GM18907 (cell line): ENCODE measurements at regions not wholly inside any gene's neighbourhood (a gene's known extent, or its start where the extent isn't known, plus 50 kb on each side); places are given as distances from the start of the nearest gene placed in this dataset.
"Not testable (repeated sequence)": the region's sequence is repeated elsewhere in the genome, so short reads cannot be mapped to it uniquely, and the experiment has no call there.

ENCODE experiments used
- ATAC-seq: cut with Tn5 transposase; IDR thresholded peaks from one replicate; pipeline ENCODE4 v1.9.1; 2021; ENCODE audit warnings: mild to moderate bottlenecking, moderate library complexity; ENCODE audit not compliant: unreplicated experiment

GRCh38 chr6:15081447-15081846 is 164.4 kb upstream of the JARID2 start:
- no peak for ATAC-seq

- ATAC-seq, result no peak
Observed at GRCh38 chr6:15082708-15083107, 163.2 kb upstream of the JARID2 start.

DNA sequence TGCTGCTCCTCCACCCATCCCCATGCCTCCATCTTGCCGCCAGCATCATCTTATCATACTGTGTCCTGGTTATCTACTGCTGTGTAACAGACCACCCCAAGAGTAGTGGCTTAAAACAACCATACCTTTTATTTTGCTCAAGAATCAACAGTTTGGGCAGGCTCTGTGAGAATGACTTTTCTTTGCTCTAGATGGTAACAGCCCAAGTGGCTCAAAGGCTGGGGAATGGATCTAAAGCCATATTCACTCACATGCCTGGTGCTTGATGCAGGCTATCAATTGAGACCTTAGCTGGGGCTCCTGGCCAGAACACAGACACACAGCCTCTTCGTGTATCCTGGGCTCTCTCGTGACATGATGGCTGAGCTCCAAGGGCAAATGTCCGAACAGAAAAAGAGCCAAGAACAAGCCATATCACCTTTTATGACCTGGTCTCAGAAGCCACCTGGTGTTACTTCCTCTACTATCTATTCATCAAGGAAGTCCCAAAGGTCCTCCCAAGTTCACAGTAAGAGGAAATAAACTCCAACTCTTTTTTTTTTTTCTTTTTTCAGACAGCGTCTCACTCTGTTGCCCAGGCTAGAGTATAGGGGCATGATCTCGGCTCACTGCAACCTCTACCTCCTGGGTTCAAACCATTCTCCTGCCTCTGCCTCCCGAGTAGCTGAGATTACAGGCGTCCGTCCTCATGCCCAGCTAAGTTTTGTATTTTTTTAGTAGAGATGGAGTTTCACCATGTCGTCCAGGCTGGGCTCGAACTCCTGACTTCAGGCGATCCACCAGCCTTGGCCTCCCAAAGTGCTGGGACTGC is 159.3 kb upstream of the JARID2 start:
- ATAC-seq, result no peak

GRCh38 chr6:15087186-15087589 is 158.7 kb upstream of the JARID2 start:
- ATAC-seq, result no peak

DNA sequence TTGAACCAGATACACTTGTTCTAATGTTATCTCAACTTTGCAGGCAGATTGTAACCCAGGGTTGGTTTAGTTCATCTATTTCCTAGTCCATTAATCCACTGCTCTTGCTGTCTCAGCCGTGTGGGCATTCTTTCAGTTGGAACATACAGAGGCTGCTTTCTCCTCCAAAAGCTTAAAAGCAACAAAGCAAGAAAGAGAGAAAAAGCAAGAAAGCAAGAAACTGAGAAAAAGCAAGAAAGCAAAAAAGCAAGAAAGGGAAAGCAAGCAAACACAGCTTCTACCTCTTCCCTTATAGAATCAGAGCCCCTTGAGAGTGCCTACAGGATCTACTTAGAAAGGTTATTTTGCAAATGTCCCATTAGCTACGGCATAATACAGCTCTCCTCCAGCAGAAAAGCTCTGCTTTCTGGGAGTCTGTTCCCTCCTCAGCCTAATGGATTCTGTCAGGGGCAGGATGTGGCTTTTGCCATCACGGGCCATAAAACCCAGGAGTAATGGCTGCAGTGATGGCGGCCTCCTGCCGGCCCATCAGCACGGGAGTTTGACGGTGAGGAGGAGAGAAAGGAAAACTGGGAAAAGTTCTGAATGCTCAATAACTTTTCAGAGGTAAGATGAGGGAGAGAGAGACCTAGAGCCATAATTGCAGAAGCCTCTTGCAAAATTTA is 156.8 kb upstream of the JARID2 start:
- ATAC-seq, result no peak

GRCh38 chr6:15089569-15090144 is 156.2 kb upstream of the JARID2 start:
- no peak for ATAC-seq

- ATAC-seq, result no peak
Observed at GRCh38 chr6:15090145-15090579, 155.7 kb upstream of the JARID2 start.

DNA sequence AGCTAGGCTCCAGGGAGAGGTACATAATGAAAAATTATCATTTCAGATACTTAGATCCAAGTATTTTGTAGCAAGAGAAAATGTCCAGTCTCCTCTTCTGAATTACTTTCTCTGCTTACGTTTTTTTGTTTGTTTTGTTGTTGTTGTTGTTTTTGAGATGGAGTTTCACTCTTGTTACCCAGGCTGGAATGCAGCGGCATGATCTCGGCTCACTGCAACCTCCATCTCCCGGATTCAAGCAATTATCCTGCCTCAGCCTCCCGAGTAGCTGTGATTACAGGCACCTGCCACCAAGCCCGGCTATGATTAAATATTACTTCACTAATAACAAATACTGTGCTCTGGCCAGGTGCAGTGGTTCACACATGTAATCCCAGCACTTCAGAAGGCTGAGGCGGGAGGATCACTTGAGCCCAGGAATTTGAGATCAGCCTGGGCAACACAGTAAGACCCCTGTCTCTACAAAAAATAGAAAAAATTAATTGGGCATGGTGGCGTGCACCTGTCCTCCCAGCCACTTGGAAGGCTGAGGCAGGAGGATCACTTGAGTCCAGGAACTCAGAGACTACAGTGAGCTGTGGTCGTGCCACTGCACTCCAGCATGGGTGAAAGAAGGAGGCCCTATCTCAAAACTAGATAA is 155.0 kb upstream of the JARID2 start:
- ATAC-seq, result no peak

DNA sequence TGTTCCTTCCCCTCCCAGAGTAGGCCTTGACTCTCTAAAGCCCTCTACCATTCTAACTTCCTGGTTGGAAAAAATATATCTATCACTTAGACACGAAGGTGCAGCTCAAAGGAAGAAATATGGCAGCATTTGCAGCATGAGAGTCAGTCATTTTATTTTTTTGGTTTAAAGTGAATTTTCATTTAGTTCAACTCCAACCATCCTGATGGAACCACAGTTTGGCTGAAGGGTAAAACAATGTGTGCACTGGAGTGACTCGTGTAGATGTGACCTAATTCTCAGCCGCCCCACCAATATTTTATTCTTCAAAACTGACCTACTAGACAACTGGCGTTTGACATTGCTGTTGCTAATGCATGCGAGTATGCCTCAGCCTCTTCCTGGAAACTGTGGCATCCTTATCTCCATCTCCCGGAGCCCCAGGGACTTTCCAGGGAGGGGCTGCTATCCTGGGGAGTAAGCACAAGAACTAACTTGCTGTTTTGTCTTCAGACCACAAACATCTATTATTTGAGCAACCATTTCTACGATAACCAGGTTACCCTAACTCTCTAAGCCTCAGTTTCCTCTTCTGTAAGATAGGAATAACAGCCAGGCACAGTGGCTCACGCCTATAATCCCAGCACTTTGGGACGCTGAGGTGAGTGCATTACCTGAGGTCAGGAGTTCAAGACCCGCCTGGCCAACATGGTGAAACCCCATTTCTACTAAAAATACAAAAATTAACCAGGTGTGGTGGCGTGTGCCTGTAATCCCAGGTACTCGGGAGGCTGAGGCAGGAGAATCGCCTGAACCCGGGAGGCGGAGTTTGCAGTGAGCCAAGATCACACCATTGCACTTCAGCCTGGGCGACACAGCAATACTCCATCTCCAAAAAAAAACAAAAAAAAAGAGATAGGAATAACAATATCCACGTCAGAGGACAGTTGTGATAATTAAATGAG is 148.7 kb upstream of the JARID2 start:
- no peak for ATAC-seq

DNA sequence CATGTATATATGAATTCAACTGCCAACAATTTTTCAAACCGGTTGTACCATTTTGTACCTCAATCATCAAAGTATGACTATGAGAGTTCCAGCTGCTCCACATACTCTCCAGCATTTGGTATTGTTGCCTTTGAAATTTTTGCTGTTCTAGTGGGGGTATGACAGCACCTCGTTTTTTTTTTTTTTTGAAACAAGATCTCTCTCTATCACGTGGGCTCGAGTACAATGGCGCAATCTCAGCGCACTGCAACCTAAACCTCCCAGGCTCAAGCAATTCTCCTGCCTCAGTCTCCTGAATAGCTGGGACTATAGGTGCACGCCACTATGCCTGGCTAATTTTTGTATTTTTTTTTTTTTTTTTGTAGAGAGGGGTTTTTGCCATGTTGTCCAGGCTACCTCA is 144.7 kb upstream of the JARID2 start:
- ATAC-seq, result no peak

DNA sequence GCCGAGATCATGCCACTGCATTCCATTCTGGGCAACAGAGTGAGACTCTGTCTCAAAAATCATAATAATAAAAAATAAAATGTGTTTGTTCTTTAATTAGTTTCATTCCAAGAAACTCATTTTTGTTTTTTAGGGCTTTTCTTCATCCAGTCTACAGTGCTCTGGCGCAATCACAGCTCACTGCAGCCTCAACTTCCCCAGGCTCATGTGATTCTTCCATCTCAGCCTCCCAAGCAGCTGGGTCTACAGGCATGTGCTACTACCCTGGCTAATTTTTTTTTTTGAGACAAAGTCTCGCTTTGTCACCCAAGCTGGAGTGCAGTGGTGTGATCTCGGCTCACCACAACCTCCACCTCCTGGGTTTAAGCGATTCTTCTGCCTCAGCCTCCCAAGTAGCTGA is 143.6 kb upstream of the JARID2 start:
- no peak for ATAC-seq

DNA sequence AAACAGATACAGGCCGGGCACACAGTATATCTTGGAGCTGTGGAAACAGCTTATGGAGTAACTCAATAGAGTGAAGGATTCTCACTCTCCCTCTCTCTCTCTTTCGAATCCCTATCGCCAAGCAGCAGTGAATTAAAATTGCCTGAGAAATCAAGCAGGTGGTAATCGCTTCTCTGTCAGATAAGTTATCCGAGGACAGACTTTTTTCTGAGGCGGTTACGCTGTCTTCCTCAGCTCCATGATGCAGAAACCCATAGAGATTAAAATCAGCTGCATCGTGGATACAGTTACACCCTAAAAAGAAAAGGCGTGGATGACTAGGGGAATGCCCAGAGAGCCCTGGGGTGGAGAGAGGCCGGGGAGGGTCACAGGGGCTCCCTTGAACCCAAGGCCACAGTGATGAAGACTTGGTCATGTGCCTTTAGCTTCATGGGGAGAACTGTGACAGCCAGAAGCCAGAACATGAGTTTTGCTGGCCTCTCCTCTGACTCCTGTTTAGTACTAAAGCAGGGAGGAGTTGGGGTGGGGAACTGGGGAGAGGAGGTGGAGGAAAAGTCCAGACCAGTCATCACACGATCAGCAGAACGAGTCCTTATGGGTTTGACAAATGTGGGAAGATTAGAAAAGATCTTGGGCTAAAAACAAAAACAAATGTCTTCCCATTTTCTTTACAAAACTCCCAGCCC is 138.8 kb upstream of the JARID2 start:
- ATAC-seq, result no peak

DNA sequence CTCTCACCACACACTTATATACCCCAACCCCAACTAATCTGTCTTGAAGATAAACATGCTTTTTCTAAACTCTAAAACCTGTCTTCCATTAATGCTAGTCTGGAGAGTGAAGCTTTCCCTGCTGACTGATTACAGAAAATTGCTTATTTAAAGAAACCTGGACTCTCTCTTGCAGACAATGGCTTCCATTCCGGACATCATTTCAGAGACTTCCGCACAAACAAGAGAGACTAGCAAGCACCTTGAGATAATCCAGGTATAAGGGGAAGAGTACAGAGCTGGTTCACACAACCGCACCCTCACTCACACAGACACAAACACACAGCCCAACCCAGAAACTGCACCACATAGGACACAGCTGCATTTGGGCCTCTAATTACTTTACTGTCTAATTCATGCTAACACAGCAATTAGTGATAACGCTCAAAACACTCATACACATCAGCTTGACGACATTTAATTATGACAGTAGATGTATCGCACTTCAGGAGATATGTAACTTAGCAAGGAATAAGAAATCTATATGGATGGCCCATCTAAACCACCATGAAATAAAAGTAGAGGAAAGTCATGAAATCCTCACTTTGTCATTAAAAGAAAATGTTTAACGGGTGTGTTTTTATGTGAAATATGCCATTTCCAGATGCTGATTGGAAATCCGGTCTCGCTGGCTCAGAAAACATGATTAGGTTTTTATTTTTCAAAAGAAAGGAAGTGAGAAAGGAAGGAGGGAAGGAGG is 138.1 kb upstream of the JARID2 start:
- ATAC-seq, result no peak

- ATAC-seq, result no peak
Observed at GRCh38 chr6:15108383-15108715, 137.5 kb upstream of the JARID2 start.

GRCh38 chr6:15109338-15110090 is 136.4 kb upstream of the JARID2 start:
- ATAC-seq, result no peak

DNA sequence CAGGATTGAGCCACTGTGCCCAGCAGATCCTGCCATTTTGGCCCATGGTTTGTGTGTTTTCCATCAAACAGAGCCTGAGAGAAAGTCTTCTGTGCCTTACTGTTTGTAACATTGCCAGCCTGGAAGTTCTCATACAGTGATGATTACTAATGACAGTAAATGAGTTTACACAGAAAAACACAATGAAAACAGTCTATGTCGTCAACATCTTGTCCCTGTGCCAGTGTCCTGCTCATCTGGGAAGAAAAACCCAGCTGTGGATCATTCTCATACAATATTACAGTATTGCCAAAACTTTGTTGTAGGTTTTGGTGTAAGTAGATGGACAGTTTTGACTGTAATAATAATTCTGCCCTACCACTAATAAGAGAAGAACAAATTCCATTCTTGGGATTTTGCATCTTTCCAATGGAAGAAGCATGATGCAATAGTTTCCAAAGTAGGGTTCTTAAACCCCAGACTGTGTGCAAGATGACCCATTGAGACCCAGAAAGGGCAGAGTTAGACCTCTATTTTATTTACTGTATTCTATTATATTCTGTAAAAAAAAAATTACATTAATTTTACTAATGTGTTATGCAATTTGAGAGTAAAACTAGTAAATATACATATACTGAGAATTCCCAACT is 135.0 kb upstream of the JARID2 start:
- no peak for ATAC-seq

GRCh38 chr6:15111576-15111975 is 134.3 kb upstream of the JARID2 start:
- not testable (repeated sequence) for ATAC-seq

DNA sequence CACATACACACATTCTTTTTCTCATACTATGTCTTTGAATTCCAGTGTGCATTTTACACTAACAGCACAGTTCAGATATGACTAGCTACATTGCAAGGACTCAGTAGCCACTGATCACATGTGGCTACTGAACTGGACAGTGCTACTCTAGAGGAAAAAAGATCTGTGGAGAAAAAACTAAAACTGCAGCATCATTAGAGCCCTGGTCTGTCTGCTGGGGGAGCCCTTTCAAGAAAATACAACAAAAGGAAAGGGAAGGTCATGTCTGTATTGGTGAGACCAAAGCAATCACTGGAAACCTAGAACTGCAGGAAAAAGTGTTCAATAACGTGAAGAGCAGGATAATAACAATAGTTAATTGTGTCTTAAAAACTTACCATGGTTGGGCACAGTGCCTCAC is 132.3 kb upstream of the JARID2 start:
- no peak for ATAC-seq
